ENCODE measurements at regions not wholly inside any gene's neighbourhood (a gene's known extent, or its start where the extent isn't known, plus 50 kb on each side); places are given as distances from the start of the nearest gene placed in this dataset.

- TF ChIP-seq CTCF (IDR thresholded peaks at IDR 0.05) (no peak), EP300 (IDR thresholded peaks at IDR 0.05) (no peak), POLR2AphosphoS5 (IDR thresholded peaks at IDR 0.05) (no peak), POLR2A (IDR thresholded peaks at IDR 0.05) (no peak)
These were observed 191.6 kb upstream of the CADM1 start for GRCh38 chr11:115695677-115696364.

All from suprapubic skin (tissue), 4 donors.